ENCODE measurements at regions not wholly inside any gene's neighbourhood (a gene's known extent, or its start where the extent isn't known, plus 50 kb on each side); places are given as distances from the start of the nearest gene placed in this dataset.

GRCh38 chr6:165045631-165046030, 263.8 kb downstream of the C6orf118 start:
- TF ChIP-seq ZNF354B (CRISPR knock-in tag; IDR thresholded peaks at IDR 0.05) (no peak), SRSF9 (IDR thresholded peaks at IDR 0.05; ENCODE audit: borderline replicate concordance, low read depth, low read length) (no peak), POLR2A (conservative IDR thresholded peaks at IDR 0.05) (no peak)

All from K562 (cell line).